ENCODE measurements at regions not wholly inside any gene's neighbourhood (a gene's known extent, or its start where the extent isn't known, plus 50 kb on each side); places are given as distances from the start of the nearest gene placed in this dataset.

DNA sequence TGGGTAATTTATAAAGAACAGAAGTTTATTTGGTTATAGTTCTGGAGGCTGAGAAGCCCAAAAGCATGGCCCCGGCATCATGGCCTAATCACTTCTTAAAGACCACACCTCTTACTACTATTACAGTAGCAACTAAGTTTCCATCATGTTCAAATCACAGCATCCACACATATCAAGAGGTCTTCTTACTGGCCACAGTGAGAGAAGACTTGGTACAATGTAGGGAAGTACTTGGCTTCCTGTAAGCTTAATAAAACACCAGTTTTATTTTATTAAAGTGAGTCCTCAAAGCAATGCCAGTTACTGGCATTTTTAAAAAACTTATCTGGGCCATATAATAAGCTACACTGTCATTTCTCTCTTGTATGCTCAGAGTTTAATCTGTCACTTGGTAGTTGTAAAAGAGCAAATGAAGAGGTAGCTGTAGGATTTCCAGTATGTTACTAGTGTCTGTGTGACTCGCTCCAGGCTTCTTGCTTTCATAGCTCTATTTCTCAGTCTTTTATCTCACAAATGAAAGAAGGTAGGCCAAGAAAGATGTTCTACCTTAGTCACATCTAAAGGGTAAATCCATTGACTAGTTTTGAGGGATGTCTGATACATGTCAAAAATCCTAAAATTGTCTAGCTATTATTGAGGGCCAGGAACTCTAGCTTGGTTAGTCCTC lies 159.2 kb upstream of the CPEB2 start:
- no peak for TF ChIP-seq POLR2AphosphoS5 (IDR thresholded peaks at IDR 0.05; ENCODE audit: insufficient read depth in 1 of 2, low read depth in 1 of 2)
- TF ChIP-seq, protein P1, sequence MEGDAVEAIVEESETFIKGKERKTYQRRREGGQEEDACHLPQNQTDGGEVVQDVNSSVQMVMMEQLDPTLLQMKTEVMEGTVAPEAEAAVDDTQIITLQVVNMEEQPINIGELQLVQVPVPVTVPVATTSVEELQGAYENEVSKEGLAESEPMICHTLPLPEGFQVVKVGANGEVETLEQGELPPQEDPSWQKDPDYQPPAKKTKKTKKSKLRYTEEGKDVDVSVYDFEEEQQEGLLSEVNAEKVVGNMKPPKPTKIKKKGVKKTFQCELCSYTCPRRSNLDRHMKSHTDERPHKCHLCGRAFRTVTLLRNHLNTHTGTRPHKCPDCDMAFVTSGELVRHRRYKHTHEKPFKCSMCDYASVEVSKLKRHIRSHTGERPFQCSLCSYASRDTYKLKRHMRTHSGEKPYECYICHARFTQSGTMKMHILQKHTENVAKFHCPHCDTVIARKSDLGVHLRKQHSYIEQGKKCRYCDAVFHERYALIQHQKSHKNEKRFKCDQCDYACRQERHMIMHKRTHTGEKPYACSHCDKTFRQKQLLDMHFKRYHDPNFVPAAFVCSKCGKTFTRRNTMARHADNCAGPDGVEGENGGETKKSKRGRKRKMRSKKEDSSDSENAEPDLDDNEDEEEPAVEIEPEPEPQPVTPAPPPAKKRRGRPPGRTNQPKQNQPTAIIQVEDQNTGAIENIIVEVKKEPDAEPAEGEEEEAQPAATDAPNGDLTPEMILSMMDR (IDR thresholded peaks at IDR 0.05): no peak

All from vagina (tissue), 2 donors.